IMR-90 (cell line): ENCODE measurements at regions not wholly inside any gene's neighbourhood (a gene's known extent, or its start where the extent isn't known, plus 50 kb on each side); places are given as distances from the start of the nearest gene placed in this dataset.

Source experiments
- ATAC-seq: fragments of 200-7000 bp; cut with Tn5 transposase; 2 replicates; pipeline ENCODE4 v1.9.1; 2020; ENCODE audit warnings: low read depth, mild to moderate bottlenecking, moderate library complexity
- BruUV-seq: library from RNA; stranded (reverse); fragments of 400-500 nt; replicated peaks from 2 replicates; lab custom pipeline; 2021; lab: Mats Ljungman, UMichigan
- CTCF ChIA-PET: fragments of 300-600 bp; formaldehyde crosslinking; extraction: SDS; loops from one replicate; lab custom pipeline; 2021; ENCODE audit warnings: antibody characterized with exemption; lab: Yijun Ruan, JAX
- POLR2A ChIA-PET: fragments of 300-600 bp; sonication (Branson Sonifier 250); formaldehyde crosslinking; loops from one replicate; lab custom pipeline; 2022; ENCODE audit warnings: antibody characterized with exemption; ENCODE audit not compliant: unreplicated experiment; lab: Charles Lee
- DNase-seq: peaks from one replicate; pipeline ENCODE4 v3.0.0; 2013
- H2AFZ ChIP-seq: replicated peaks from 2 replicates; pipeline ENCODE3; 2013; ENCODE audit warnings: low read length, mild to moderate bottlenecking; ENCODE audit not compliant: poor library complexity
- H2AK5ac ChIP-seq: 2 replicates; pipeline ENCODE4 v1.6.1; 2013; ENCODE audit warnings: low read depth, low read length, inconsistent platforms
- H2AK9ac ChIP-seq: replicated peaks from 2 replicates; pipeline ENCODE3; 2013; ENCODE audit warnings: mild to moderate bottlenecking, low read depth, low read length, moderate library complexity; ENCODE audit not compliant: poor library complexity
- H2BK120ac ChIP-seq: 2 replicates; pipeline ENCODE4 v1.6.1; 2013; ENCODE audit warnings: low read depth, low read length, inconsistent platforms
- H2BK15ac ChIP-seq: 3 replicates; pipeline ENCODE4 v1.6.1; 2013; ENCODE audit warnings: low read depth, low read length, inconsistent platforms
- H2BK20ac ChIP-seq: 2 replicates; pipeline ENCODE4 v1.6.1; 2013; ENCODE audit warnings: low read depth, mild to moderate bottlenecking, inconsistent platforms, low read length, moderate library complexity
- H2BK5ac ChIP-seq: 2 replicates; pipeline ENCODE4 v1.6.1; 2013; ENCODE audit warnings: mild to moderate bottlenecking, low read depth, low read length, inconsistent platforms; ENCODE audit not compliant: poor library complexity, severe bottlenecking
- H3K14ac ChIP-seq: replicated peaks from 2 replicates; pipeline ENCODE4 v1.6.1; 2013; ENCODE audit warnings: low read depth, low read length, inconsistent platforms
- H3K18ac ChIP-seq: 2 replicates; pipeline ENCODE4 v1.6.1; 2013; ENCODE audit warnings: low read depth, low read length, control low read depth
- H3K23ac ChIP-seq: 2 replicates; pipeline ENCODE4 v1.6.1; 2013; ENCODE audit warnings: low read depth, low read length, inconsistent platforms
- H3K27ac ChIP-seq: 2 replicates; pipeline ENCODE4 v1.5.1; 2013; ENCODE audit warnings: mild to moderate bottlenecking, control low read depth, low read length; ENCODE audit not compliant: insufficient read depth
- H3K27me3 ChIP-seq: 2 replicates; pipeline ENCODE4 v1.6.1; 2013; ENCODE audit warnings: low read length; ENCODE audit not compliant: control insufficient read depth, insufficient read depth
- H3K36me3 ChIP-seq: 2 replicates; pipeline ENCODE4 v1.6.1; 2013; ENCODE audit warnings: low read length, mixed read lengths; ENCODE audit not compliant: control insufficient read depth, insufficient read depth
- H3K4ac ChIP-seq: 2 replicates; pipeline ENCODE4 v1.6.1; 2013; ENCODE audit warnings: low read depth, low read length, inconsistent platforms
- H3K4me1 ChIP-seq: 2 replicates; pipeline ENCODE4 v1.6.1; 2013; ENCODE audit warnings: low read length, mixed read lengths; ENCODE audit not compliant: control insufficient read depth, insufficient read depth
- H3K4me2 ChIP-seq: 2 replicates; pipeline ENCODE4 v1.6.1; 2013; ENCODE audit warnings: low read depth, mild to moderate bottlenecking, control low read depth, low read length, moderate library complexity
- H3K4me3 ChIP-seq: 2 replicates; pipeline ENCODE4 v1.5.1; 2013; ENCODE audit warnings: low read depth, mild to moderate bottlenecking, control low read depth, low read length, moderate library complexity; ENCODE audit not compliant: insufficient read depth
- H3K56ac ChIP-seq: 2 replicates; pipeline ENCODE4 v1.6.1; 2013; ENCODE audit warnings: low read length, inconsistent platforms; ENCODE audit not compliant: insufficient read depth; ENCODE audit errors: extremely low read depth
- H3K79me1 ChIP-seq, 2 experiments: 2 replicates each; pipeline ENCODE4 v1.6.1; 2013; ENCODE audit warnings: low read length in 2 of 2, inconsistent platforms in 1 of 2, low read depth in 1 of 2
- H3K9ac ChIP-seq: 2 replicates; pipeline ENCODE4 v1.6.1; 2013; ENCODE audit warnings: low read depth, low read length, control low read depth
- H3K9me1 ChIP-seq: 2 replicates; pipeline ENCODE4 v1.6.1; 2013; ENCODE audit warnings: low read length, inconsistent platforms; ENCODE audit not compliant: insufficient read depth
- H3K9me3 ChIP-seq: 2 replicates; pipeline ENCODE4 v1.6.1; 2013; ENCODE audit warnings: low read length; ENCODE audit not compliant: control insufficient read depth, insufficient read depth
- H4K20me1 ChIP-seq: 2 replicates; pipeline ENCODE4 v1.6.1; 2013; ENCODE audit warnings: low read length, inconsistent platforms; ENCODE audit not compliant: insufficient read depth
- H4K5ac ChIP-seq: 2 replicates; pipeline ENCODE4 v1.6.1; 2013; ENCODE audit warnings: mild to moderate bottlenecking, low read depth, low read length, control low read depth
- H4K8ac ChIP-seq, 2 experiments: 2 replicates each; pipeline ENCODE4 v1.6.1; 2013; ENCODE audit warnings: low read depth in 2 of 2, low read length in 2 of 2, control low read depth in 1 of 2, inconsistent platforms in 1 of 2
- H4K91ac ChIP-seq: 2 replicates; pipeline ENCODE4 v1.6.1; 2013; ENCODE audit warnings: low read depth, low read length, inconsistent platforms; ENCODE audit not compliant: insufficient read depth
- BHLHE40 ChIP-seq: fragments of 150-350 bp; IDR thresholded peaks from 2 replicates; pipeline ENCODE4 v1.6.1; 2016; ENCODE audit warnings: mild to moderate bottlenecking, low read depth, low read length
- FOS ChIP-seq: fragments of 150-350 bp; IDR thresholded peaks from 2 replicates; pipeline ENCODE4 v1.6.1; 2016; ENCODE audit warnings: low read depth, low read length
- MXI1 ChIP-seq: IDR thresholded peaks from 2 replicates; pipeline ENCODE4 v1.6.1; 2012; ENCODE audit warnings: low read depth, mild to moderate bottlenecking, low read length, moderate library complexity, borderline replicate concordance
- SMC3 ChIP-seq: fragments of 150-350 bp; IDR thresholded peaks from 2 replicates; pipeline ENCODE4 v1.6.1; 2016; ENCODE audit warnings: low read depth, mild to moderate bottlenecking, antibody characterized with exemption, low read length, moderate library complexity
- WGBS, 2 experiments: methylation state at CpG; one replicate each; pipeline versions ENCODE4 v1.1.5 to v1.1.7; 2013; ENCODE audit warnings: missing lambda C conversion rate in 2 of 2; ENCODE audit not compliant: insufficient read length in 1 of 2; ENCODE audit errors: extremely low coverage in 2 of 2; 5-methylcytosine and 5-hydroxymethylcytosine counted together
- dilution Hi-C: fragments of 300-500 bp; cut with HindIII; formaldehyde crosslinking; loops from one replicate; pipeline ENCODE4 v1.14.3; 2018; ENCODE audit warnings: low sequenced_read_pairs; ENCODE audit not compliant: unreplicated experiment
- in situ Hi-C: fragments of 300-500 bp; cut with MboI; formaldehyde crosslinking; loops from 3 replicates; pipeline ENCODE4 v1.14.3; 2019; ENCODE audit warnings: low sequenced_read_pairs, inconsistent platforms, mixed read lengths
- intact Hi-C: fragments of 100-400 bp; cut with micrococcal nuclease; formaldehyde crosslinking; loops from 2 replicates; pipeline ENCODE4 v1.10.0; 2022
- TF ChIP-seq, protein P1 (sequence below): fragments of 150-350 bp; IDR thresholded peaks from 2 replicates; pipeline ENCODE4 v1.6.1; 2016; ENCODE audit warnings: low read depth, mild to moderate bottlenecking, low read length, moderate library complexity, borderline replicate concordance

DNA sequence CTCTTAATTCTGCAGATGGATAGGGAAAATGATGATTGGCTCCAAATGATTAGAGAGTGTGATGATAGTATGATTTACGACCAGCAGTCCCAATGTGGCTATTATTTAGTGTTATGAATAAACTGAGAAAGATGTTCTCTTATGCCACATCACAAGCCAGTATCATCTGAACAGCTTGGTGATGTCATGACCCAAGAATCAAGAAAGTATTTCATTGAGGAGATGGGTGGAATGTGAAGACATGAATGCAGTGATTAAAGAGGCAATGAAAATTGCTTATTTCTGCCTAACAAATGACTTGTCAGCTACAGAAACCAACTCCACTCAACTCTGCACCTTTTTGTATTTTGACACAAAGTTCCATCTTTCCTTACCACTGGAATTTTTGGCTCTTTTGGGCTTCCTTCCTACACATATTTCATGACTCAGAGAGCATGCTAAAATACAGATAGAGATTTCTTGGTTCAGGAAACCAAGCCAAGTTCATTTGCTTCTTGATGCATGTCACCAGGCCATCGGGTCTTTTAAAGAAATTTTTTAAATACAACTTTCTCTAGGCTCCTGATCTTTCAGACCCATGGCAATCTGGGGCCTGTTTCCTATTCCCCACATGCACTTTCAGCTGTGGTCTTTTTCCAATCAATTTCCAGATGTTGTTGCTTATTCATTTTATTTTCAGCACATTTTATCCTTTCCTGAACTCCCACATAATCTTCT lies 174.2 kb downstream of the HHIP start:
- Histone ChIP-seq H3K9me3 (no peaks in the 10 kb centered on the region), H3K9ac (no peak overlapping the region), H3K18ac (no peak overlapping the region), H3K14ac (no peak overlapping the region), H3K4me1 (no peaks in the 10 kb centered on the region), H3K27ac (no peak overlapping the region), H2BK120ac (no peak overlapping the region), H4K8ac (no peak overlapping the region), H3K4ac (no peak overlapping the region), H2AK9ac (no peak overlapping the region), H3K36me3 (no peaks in the 10 kb centered on the region), H3K79me1 (no peaks in the 10 kb centered on the region), H4K91ac (no peak overlapping the region), H3K4me2 (no peak overlapping the region), H3K9me1 (no peaks in the 10 kb centered on the region), H3K56ac (no peak overlapping the region), H4K5ac (no peak overlapping the region), H2BK5ac (no peak overlapping the region), H4K20me1 (no peaks in the 10 kb centered on the region), H3K4me3 (no peak overlapping the region), H2AK5ac (no peak overlapping the region), H2BK15ac (no peak overlapping the region), H3K23ac (no peak overlapping the region), H2BK20ac (no peak overlapping the region), H3K27me3 (no peaks in the 10 kb centered on the region), H2AFZ (no peak overlapping the region)
- DNase-seq (peak; percentile 11), ATAC-seq (no peak)
- CTCF ChIA-PET, result interaction anchor here (0.6 to 0.7 kb wide), 2 partner anchors 153 to 1724 kb away, joined by 3 read pairs; no protein-coding TSS in a partner anchor
- dilution Hi-C loops, result no loop called here
- no peak for TF ChIP-seq SMC3
- TF ChIP-seq, protein P1, sequence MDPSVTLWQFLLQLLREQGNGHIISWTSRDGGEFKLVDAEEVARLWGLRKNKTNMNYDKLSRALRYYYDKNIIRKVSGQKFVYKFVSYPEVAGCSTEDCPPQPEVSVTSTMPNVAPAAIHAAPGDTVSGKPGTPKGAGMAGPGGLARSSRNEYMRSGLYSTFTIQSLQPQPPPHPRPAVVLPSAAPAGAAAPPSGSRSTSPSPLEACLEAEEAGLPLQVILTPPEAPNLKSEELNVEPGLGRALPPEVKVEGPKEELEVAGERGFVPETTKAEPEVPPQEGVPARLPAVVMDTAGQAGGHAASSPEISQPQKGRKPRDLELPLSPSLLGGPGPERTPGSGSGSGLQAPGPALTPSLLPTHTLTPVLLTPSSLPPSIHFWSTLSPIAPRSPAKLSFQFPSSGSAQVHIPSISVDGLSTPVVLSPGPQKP, result no peak
- TF ChIP-seq BHLHE40, result no peak
- TF ChIP-seq FOS, result no peak
- TF ChIP-seq MXI1, result no peak
- BruUV-seq, result no TSS peak
- POLR2A ChIA-PET, result no interaction called here
- WGBS, 2 experiments, result 60% methylated on average over 1 of the region's 2 CpGs; no CpG with 5 or more reads in 1 of the 2 experiments
- in situ Hi-C loops, result no loop called here
- intact Hi-C loops, result no loop called here
